ENCODE measurements at regions not wholly inside any gene's neighbourhood (a gene's known extent, or its start where the extent isn't known, plus 50 kb on each side); places are given as distances from the start of the nearest gene placed in this dataset.

DNA sequence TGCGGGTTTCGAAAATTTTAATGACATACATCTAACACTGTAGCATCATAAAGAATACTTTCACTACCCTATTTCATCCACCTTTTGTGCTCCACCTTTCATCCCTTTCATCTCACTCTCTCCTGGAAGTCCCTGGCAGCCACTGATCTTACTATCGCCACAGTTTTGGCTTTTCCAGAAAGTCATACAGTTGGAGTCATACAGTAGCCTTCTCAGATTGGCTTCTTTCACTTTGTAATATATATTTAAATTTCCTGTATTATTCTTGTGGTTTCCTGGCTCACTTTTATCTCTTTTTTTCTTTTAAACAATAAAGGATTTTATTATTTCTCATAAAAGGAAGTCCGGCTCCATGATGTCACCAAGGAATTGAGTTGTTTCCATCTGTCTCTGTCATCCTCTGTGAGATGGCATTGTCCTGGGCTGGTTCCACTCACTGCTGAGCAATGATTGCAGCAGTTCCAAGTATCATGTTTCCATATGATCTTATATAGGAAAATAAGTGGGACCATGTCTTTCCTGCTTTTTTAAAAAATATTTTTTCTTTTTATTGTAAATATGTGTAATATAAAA is 626.3 kb downstream of the POM121L12 start:
- TF ChIP-seq, protein P1, sequence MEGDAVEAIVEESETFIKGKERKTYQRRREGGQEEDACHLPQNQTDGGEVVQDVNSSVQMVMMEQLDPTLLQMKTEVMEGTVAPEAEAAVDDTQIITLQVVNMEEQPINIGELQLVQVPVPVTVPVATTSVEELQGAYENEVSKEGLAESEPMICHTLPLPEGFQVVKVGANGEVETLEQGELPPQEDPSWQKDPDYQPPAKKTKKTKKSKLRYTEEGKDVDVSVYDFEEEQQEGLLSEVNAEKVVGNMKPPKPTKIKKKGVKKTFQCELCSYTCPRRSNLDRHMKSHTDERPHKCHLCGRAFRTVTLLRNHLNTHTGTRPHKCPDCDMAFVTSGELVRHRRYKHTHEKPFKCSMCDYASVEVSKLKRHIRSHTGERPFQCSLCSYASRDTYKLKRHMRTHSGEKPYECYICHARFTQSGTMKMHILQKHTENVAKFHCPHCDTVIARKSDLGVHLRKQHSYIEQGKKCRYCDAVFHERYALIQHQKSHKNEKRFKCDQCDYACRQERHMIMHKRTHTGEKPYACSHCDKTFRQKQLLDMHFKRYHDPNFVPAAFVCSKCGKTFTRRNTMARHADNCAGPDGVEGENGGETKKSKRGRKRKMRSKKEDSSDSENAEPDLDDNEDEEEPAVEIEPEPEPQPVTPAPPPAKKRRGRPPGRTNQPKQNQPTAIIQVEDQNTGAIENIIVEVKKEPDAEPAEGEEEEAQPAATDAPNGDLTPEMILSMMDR (IDR thresholded peaks at IDR 0.05; ENCODE audit: low read length), result no peak
- no peak for TF ChIP-seq EZH2 (IDR thresholded peaks at IDR 0.05; ENCODE audit: borderline replicate concordance, low read length)
